GM12878 (cell line): ENCODE measurements at regions not wholly inside any gene's neighbourhood (a gene's known extent, or its start where the extent isn't known, plus 50 kb on each side); places are given as distances from the start of the nearest gene placed in this dataset.

ENCODE experiments used
- ATAC-seq: fragments of 200-7000 bp; cut with Tn5 transposase; 3 replicates; pipeline ENCODE4 v1.9.1; 2020; ENCODE audit warnings: mild to moderate bottlenecking, moderate library complexity
- BruUV-seq: library from RNA; stranded (reverse); fragments of 400-500 nt; replicated peaks from 2 replicates; lab custom pipeline; 2021; lab: Mats Ljungman, UMichigan
- CTCF ChIA-PET: fragments of 300-600 bp; sonication (Branson Sonifier 250); formaldehyde crosslinking; extraction: SDS; loops from one replicate; lab custom pipeline; 2021; ENCODE audit warnings: inconsistent platforms; lab: Yijun Ruan, JAX
- POLR2A ChIA-PET: fragments of 350-600 bp; formaldehyde crosslinking; extraction: SDS; loops from one replicate; lab custom pipeline; 2021; ENCODE audit warnings: inconsistent platforms; lab: Charles Lee
- RAD21 ChIA-PET: fragments of 300-600 bp; sonication (Branson Sonifier 250); formaldehyde crosslinking; loops from one replicate; lab custom pipeline; 2023; ENCODE audit warnings: antibody characterized with exemption; ENCODE audit not compliant: unreplicated experiment; lab: Charles Lee
- SMC1A ChIA-PET: fragments of 300-600 bp; sonication (Branson Sonifier 250); formaldehyde crosslinking; loops from one replicate; lab custom pipeline; 2023; ENCODE audit not compliant: unreplicated experiment, uncharacterized antibody; lab: Charles Lee
- DNase-seq: peaks from one replicate; pipeline ENCODE4 v3.0.0-alpha.2; 2011; ENCODE audit warnings: low read depth, low spot score
- FAIRE-seq: peaks from 3 replicates; lab custom pipeline; 2011; peaks lifted over from hg19 to GRCh38; lab: Jason Lieb, UNC
- H2AFZ ChIP-seq: 2 replicates; pipeline ENCODE4 v1.6.0; 2011; ENCODE audit warnings: low read depth, low read length, control low read depth; ENCODE audit not compliant: control insufficient read depth
- H3K27ac ChIP-seq: 2 replicates; pipeline ENCODE4 v1.5.1; 2011; ENCODE audit warnings: control low read depth; ENCODE audit not compliant: control insufficient read depth, insufficient read depth
- H3K27me3 ChIP-seq, 2 experiments: replicated peaks in 1 of 2; 2 replicates each; pipeline versions ENCODE4 v1.6.0 to v1.6.1; 2011; ENCODE audit warnings: low read length in 1 of 2; ENCODE audit not compliant: control insufficient read depth in 2 of 2, insufficient read depth in 2 of 2
- H3K36me3 ChIP-seq, 2 experiments: 2 replicates each; pipeline ENCODE4 v1.5.1; 2011; ENCODE audit warnings: low read length in 1 of 2; ENCODE audit not compliant: control insufficient read depth in 2 of 2, insufficient read depth in 2 of 2
- H3K4me1 ChIP-seq: 2 replicates; pipeline ENCODE4 v1.6.1; 2011; ENCODE audit warnings: mild to moderate bottlenecking, low read length, moderate library complexity, mixed read lengths; ENCODE audit not compliant: control insufficient read depth, insufficient read depth
- H3K4me2 ChIP-seq: 2 replicates; pipeline ENCODE4 v1.6.0; 2011; ENCODE audit warnings: control low read depth; ENCODE audit not compliant: control insufficient read depth, insufficient read depth
- H3K4me3 ChIP-seq: fragments of 200-600 bp; sonication (generic); 2 replicates; pipeline ENCODE4 v1.5.1; 2016
- H3K79me2 ChIP-seq: 2 replicates; pipeline ENCODE4 v1.6.0; 2011; ENCODE audit warnings: low read length; ENCODE audit not compliant: control insufficient read depth, insufficient read depth
- H3K9ac ChIP-seq: 2 replicates; pipeline ENCODE4 v1.8.0; 2011; ENCODE audit warnings: low read length, control low read depth, mixed read lengths; ENCODE audit not compliant: control insufficient read depth, insufficient read depth
- H3K9me3 ChIP-seq: replicated peaks from 3 replicates; pipeline ENCODE4 v1.5.1; 2011; ENCODE audit warnings: mild to moderate bottlenecking, low read length; ENCODE audit not compliant: control insufficient read depth, insufficient read depth
- H4K20me1 ChIP-seq: 2 replicates; pipeline ENCODE4 v1.6.0; 2011; ENCODE audit not compliant: control insufficient read depth, insufficient read depth
- BACH1 ChIP-seq: fragments of 450-650 bp; IDR thresholded peaks from 2 replicates; pipeline ENCODE4 v1.6.1; 2017; ENCODE audit warnings: mild to moderate bottlenecking, borderline replicate concordance
- BMI1 ChIP-seq: fragments of 450-650 bp; IDR thresholded peaks from 2 replicates; pipeline ENCODE4 v1.6.1; 2016; ENCODE audit warnings: mild to moderate bottlenecking, moderate library complexity, borderline replicate concordance
- BRCA1 ChIP-seq: IDR thresholded peaks from 2 replicates; pipeline ENCODE4 v1.6.1; 2011; ENCODE audit warnings: low read depth, low read length, improper control_type of control experiment
- CHD1 ChIP-seq: IDR thresholded peaks from 2 replicates; pipeline ENCODE4 v1.6.1; 2012; ENCODE audit warnings: low read depth, low read length, improper control_type of control experiment
- DPF2 ChIP-seq: fragments of 450-650 bp; IDR thresholded peaks from 2 replicates; pipeline ENCODE4 v1.6.1; 2017; ENCODE audit warnings: mild to moderate bottlenecking
- EP300 ChIP-seq, 2 experiments: fragments of 150-350 bp in 1 of 2; IDR thresholded peaks; 2 replicates each; pipeline ENCODE4 v1.6.1; 2011 to 2012; ENCODE audit warnings: low read depth in 2 of 2, low read length in 2 of 2, borderline replicate concordance in 1 of 2, improper control_type of control experiment in 1 of 2, inconsistent platforms in 1 of 2; ENCODE audit not compliant: control insufficient read depth in 1 of 2
- HDAC6 ChIP-seq: fragments of 200-600 bp; sonication (generic); IDR thresholded peaks from one replicate; pipeline ENCODE4 v1.8.0; 2017; ENCODE audit warnings: antibody characterized with exemption; ENCODE audit not compliant: unreplicated experiment
- JUNB ChIP-seq: IDR thresholded peaks from 2 replicates; pipeline ENCODE4 v1.6.1; 2016; ENCODE audit warnings: antibody characterized with exemption, mild to moderate bottlenecking
- MTA2 ChIP-seq: fragments of 450-650 bp; IDR thresholded peaks from 2 replicates; pipeline ENCODE4 v1.6.1; 2016; ENCODE audit warnings: low read depth, mild to moderate bottlenecking, moderate library complexity
- MYB ChIP-seq: fragments of 150-350 bp; IDR thresholded peaks from 2 replicates; pipeline ENCODE4 v1.6.1; 2014; ENCODE audit warnings: mild to moderate bottlenecking, low read depth, low read length, borderline replicate concordance
- NR2F1 ChIP-seq: fragments of 450-650 bp; conservative IDR thresholded peaks from 2 replicates; pipeline ENCODE4 v1.6.1; 2017; ENCODE audit warnings: mild to moderate bottlenecking
- RAD21 ChIP-seq: IDR thresholded peaks from 2 replicates; pipeline ENCODE4 v1.6.1; 2011; ENCODE audit warnings: mild to moderate bottlenecking, low read depth, low read length, moderate library complexity; ENCODE audit not compliant: insufficient read depth
- SPI1 ChIP-seq: IDR thresholded peaks from 2 replicates; pipeline ENCODE4 v1.6.1; 2011; ENCODE audit warnings: low read depth, mild to moderate bottlenecking, low read length, moderate library complexity, borderline replicate concordance; ENCODE audit not compliant: insufficient read depth
- WRNIP1 ChIP-seq: IDR thresholded peaks from 2 replicates; pipeline ENCODE4 v1.6.1; 2011; ENCODE audit warnings: low read depth, low read length, improper control_type of control experiment, borderline replicate concordance
- ZNF622 ChIP-seq: fragments of 450-650 bp; IDR thresholded peaks from 2 replicates; pipeline ENCODE4 v1.6.1; 2017; ENCODE audit warnings: mild to moderate bottlenecking, inconsistent platforms
- in situ Hi-C: fragments of 300-500 bp; cut with MboI; formaldehyde crosslinking; loops from 9 replicates; pipeline ENCODE4 v1.14.3; 2018; ENCODE audit warnings: mixed read lengths
- intact Hi-C: fragments of 100-400 bp; cut with micrococcal nuclease; formaldehyde crosslinking; loops from one replicate; pipeline ENCODE4 v1.14.2; 2022; ENCODE audit not compliant: unreplicated experiment
- TF ChIP-seq, protein P1 (sequence below): fragments of 450-650 bp; IDR thresholded peaks from 2 replicates; pipeline ENCODE4 v1.6.1; 2017; ENCODE audit warnings: mild to moderate bottlenecking, low read depth, inconsistent platforms; ENCODE audit not compliant: poor library complexity, severe bottlenecking
- TF ChIP-seq, protein P2 (sequence below): IDR thresholded peaks from 2 replicates; pipeline ENCODE4 v1.6.1; 2011; ENCODE audit warnings: borderline replicate concordance, low read depth, mild to moderate bottlenecking, moderate library complexity, mixed read lengths, low read length; ENCODE audit not compliant: insufficient read depth; ENCODE audit errors: extremely low read length
- TF ChIP-seq, protein P3 (sequence below): IDR thresholded peaks from 2 replicates; pipeline ENCODE4 v1.6.1; 2011; ENCODE audit warnings: low read depth, low read length, improper control_type of control experiment, borderline replicate concordance
- TF ChIP-seq, protein P4 (sequence below): fragments of 450-650 bp; IDR thresholded peaks from 2 replicates; pipeline ENCODE4 v1.6.1; 2018; ENCODE audit warnings: mild to moderate bottlenecking, low read depth, moderate library complexity; ENCODE audit not compliant: partially characterized antibody

DNA sequence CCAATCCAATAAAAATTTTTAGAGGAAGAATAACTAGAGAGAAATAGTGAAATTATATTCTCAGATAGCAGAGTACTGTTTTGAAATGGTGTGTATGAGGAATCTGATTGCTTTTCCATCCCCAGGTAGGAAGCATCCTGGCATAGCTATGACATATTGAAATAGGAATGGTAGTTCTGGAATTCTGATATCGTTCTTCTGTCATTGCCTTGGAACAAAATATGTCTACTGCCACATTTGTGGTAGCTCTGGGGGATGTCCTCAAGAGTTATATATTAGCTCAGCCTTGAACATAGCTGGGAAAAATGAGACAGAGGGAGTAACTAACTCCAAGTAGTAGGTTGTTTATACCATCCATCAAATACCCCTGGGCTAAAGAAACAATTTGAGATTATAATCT is 950.7 kb downstream of the MCTP2 start (continued):
- TF ChIP-seq, protein P1, sequence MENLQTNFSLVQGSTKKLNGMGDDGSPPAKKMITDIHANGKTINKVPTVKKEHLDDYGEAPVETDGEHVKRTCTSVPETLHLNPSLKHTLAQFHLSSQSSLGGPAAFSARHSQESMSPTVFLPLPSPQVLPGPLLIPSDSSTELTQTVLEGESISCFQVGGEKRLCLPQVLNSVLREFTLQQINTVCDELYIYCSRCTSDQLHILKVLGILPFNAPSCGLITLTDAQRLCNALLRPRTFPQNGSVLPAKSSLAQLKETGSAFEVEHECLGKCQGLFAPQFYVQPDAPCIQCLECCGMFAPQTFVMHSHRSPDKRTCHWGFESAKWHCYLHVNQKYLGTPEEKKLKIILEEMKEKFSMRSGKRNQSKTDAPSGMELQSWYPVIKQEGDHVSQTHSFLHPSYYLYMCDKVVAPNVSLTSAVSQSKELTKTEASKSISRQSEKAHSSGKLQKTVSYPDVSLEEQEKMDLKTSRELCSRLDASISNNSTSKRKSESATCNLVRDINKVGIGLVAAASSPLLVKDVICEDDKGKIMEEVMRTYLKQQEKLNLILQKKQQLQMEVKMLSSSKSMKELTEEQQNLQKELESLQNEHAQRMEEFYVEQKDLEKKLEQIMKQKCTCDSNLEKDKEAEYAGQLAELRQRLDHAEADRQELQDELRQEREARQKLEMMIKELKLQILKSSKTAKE, result no peak
- TF ChIP-seq MTA2 (no peak), BRCA1 (no peak), NR2F1 (no peak), DPF2 (no peak), JUNB (no peak), HDAC6 (no peak), BMI1 (no peak), EP300 (IDR thresholded peaks at IDR 0.05; ENCODE audit: borderline replicate concordance in 1 of 2, control insufficient read depth in 1 of 2, low read depth in 2 of 2, low read length in 2 of 2) (no peak)
- TF ChIP-seq, protein P2, sequence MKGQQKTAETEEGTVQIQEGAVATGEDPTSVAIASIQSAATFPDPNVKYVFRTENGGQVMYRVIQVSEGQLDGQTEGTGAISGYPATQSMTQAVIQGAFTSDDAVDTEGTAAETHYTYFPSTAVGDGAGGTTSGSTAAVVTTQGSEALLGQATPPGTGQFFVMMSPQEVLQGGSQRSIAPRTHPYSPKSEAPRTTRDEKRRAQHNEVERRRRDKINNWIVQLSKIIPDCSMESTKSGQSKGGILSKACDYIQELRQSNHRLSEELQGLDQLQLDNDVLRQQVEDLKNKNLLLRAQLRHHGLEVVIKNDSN, result no peak
- TF ChIP-seq, all 136 proteins: peak for 0

DNA sequence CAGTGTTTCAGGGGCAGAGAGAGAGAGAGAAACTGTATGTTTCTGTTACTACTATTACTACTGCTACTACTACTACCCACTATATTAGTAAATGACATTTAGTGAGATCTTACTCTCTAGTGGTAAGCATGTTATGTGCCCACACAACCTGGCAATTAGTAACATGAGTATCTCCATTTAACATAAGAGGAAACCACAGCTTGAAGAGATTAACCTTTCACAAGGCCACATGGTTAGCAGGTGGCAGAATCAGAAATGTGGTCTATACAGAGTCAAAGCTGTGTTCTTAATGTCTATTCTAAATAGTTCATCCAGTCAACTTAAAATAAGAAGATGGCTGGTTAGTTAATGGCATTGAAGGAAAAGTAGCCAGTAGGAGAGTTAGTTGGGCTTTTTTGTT is 961.6 kb downstream of the MCTP2 start:
- Histone ChIP-seq H3K79me2 (no peaks in the 10 kb centered on the region), H4K20me1 (no peaks in the 10 kb centered on the region), H2AFZ (no peak overlapping the region), H3K4me1 (no peaks in the 10 kb centered on the region), H3K27me3 (no peaks in the 10 kb centered on the region), H3K9ac (no peak overlapping the region), H3K36me3 (no peaks in the 10 kb centered on the region), H3K4me3 (no peak overlapping the region), H3K27ac (no peak overlapping the region), H3K4me2 (no peak overlapping the region), H3K9me3 (no peaks in the 10 kb centered on the region)
- intact Hi-C loops (no loop called here), in situ Hi-C loops (no loop called here)
- ATAC-seq (peak; percentile 72), FAIRE-seq (no peak), DNase-seq (no peak)
- SMC1A ChIA-PET, result no interaction called here
- RAD21 ChIA-PET, result no interaction called here
- POLR2A ChIA-PET, result no interaction called here
- no TSS peak for BruUV-seq
- CTCF ChIA-PET, result no interaction called here
- TF ChIP-seq WRNIP1, result no peak
- no peak for TF ChIP-seq ZNF622
- TF ChIP-seq, protein P3, sequence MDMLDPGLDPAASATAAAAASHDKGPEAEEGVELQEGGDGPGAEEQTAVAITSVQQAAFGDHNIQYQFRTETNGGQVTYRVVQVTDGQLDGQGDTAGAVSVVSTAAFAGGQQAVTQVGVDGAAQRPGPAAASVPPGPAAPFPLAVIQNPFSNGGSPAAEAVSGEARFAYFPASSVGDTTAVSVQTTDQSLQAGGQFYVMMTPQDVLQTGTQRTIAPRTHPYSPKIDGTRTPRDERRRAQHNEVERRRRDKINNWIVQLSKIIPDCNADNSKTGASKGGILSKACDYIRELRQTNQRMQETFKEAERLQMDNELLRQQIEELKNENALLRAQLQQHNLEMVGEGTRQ, result no peak
- no peak for TF ChIP-seq BACH1
- TF ChIP-seq SPI1, result no peak
- no peak for TF ChIP-seq RAD21
- no peak for TF ChIP-seq CHD1
- no peak for TF ChIP-seq HDAC6
- TF ChIP-seq, protein P4, sequence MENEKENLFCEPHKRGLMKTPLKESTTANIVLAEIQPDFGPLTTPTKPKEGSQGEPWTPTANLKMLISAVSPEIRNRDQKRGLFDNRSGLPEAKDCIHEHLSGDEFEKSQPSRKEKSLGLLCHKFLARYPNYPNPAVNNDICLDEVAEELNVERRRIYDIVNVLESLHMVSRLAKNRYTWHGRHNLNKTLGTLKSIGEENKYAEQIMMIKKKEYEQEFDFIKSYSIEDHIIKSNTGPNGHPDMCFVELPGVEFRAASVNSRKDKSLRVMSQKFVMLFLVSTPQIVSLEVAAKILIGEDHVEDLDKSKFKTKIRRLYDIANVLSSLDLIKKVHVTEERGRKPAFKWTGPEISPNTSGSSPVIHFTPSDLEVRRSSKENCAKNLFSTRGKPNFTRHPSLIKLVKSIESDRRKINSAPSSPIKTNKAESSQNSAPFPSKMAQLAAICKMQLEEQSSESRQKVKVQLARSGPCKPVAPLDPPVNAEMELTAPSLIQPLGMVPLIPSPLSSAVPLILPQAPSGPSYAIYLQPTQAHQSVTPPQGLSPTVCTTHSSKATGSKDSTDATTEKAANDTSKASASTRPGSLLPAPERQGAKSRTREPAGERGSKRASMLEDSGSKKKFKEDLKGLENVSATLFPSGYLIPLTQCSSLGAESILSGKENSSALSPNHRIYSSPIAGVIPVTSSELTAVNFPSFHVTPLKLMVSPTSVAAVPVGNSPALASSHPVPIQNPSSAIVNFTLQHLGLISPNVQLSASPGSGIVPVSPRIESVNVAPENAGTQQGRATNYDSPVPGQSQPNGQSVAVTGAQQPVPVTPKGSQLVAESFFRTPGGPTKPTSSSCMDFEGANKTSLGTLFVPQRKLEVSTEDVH, result no peak
- TF ChIP-seq MYB, result no peak
